ENCODE measurements at regions not wholly inside any gene's neighbourhood (a gene's known extent, or its start where the extent isn't known, plus 50 kb on each side); places are given as distances from the start of the nearest gene placed in this dataset.

- no peak for TF ChIP-seq PBX3 (IDR thresholded peaks at IDR 0.05)
- TF ChIP-seq MXI1 (IDR thresholded peaks at IDR 0.05; ENCODE audit: low read depth, low read length) = no peak
- no peak for TF ChIP-seq RAD21 (IDR thresholded peaks at IDR 0.05; ENCODE audit: low read length)
- TF ChIP-seq IRF3 (IDR thresholded peaks at IDR 0.05; ENCODE audit: low read depth, low read length) = no peak
- TF ChIP-seq YY1 (IDR thresholded peaks at IDR 0.05; ENCODE audit: low read depth) = no peak
- TF ChIP-seq CTCF (IDR thresholded peaks at IDR 0.05) = no peak
- TF ChIP-seq USF2 (IDR thresholded peaks at IDR 0.05; ENCODE audit: borderline replicate concordance, low read depth, low read length) = no peak
- TF ChIP-seq JUND (IDR thresholded peaks at IDR 0.05) = no peak
- no peak for TF ChIP-seq POLR2AphosphoS5 (IDR thresholded peaks at IDR 0.05; ENCODE audit: low read depth, low read length)
- no peak for TF ChIP-seq EP300 (IDR thresholded peaks at IDR 0.05; ENCODE audit: borderline replicate concordance in 1 of 2, low read depth in 1 of 2, low read length in 1 of 2)
- no peak for TF ChIP-seq FOXM1 (IDR thresholded peaks at IDR 0.05; ENCODE audit: low read depth)
- no peak for TF ChIP-seq RXRA (IDR thresholded peaks at IDR 0.05; ENCODE audit: borderline replicate concordance, low read depth)
- no peak for TF ChIP-seq TCF12 (IDR thresholded peaks at IDR 0.05)
- no peak for TF ChIP-seq USF1 (IDR thresholded peaks at IDR 0.05; ENCODE audit: borderline replicate concordance, low read depth)
These were observed 60.4 kb upstream of the PDHA2 start for GRCh38 chr4:95779447-95779846.

All from SK-N-SH (cell line).